ENCODE measurements at regions not wholly inside any gene's neighbourhood (a gene's known extent, or its start where the extent isn't known, plus 50 kb on each side); places are given as distances from the start of the nearest gene placed in this dataset.
A peak's percentile ranks its signal among the peaks of the same experiment; 100 is the strongest.

GRCh38 chr2:20536619-20537422 is 89.9 kb downstream of the RHOB start:
- TF ChIP-seq, protein P1, sequence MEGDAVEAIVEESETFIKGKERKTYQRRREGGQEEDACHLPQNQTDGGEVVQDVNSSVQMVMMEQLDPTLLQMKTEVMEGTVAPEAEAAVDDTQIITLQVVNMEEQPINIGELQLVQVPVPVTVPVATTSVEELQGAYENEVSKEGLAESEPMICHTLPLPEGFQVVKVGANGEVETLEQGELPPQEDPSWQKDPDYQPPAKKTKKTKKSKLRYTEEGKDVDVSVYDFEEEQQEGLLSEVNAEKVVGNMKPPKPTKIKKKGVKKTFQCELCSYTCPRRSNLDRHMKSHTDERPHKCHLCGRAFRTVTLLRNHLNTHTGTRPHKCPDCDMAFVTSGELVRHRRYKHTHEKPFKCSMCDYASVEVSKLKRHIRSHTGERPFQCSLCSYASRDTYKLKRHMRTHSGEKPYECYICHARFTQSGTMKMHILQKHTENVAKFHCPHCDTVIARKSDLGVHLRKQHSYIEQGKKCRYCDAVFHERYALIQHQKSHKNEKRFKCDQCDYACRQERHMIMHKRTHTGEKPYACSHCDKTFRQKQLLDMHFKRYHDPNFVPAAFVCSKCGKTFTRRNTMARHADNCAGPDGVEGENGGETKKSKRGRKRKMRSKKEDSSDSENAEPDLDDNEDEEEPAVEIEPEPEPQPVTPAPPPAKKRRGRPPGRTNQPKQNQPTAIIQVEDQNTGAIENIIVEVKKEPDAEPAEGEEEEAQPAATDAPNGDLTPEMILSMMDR (IDR thresholded peaks at IDR 0.05; ENCODE audit: low read depth, low read length) = no peak
- TF ChIP-seq, protein P2, sequence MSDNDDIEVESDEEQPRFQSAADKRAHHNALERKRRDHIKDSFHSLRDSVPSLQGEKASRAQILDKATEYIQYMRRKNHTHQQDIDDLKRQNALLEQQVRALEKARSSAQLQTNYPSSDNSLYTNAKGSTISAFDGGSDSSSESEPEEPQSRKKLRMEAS (IDR thresholded peaks at IDR 0.05; ENCODE audit: low read depth, low read length) = no peak
- TF ChIP-seq POLR2A (IDR thresholded peaks at IDR 0.05; ENCODE audit: extremely low read depth, insufficient read length) (no peak), MYC (IDR thresholded peaks at IDR 0.05; ENCODE audit: low read depth, low read length) (no peak)
- no peak for DNase-seq (ENCODE audit: low read depth)
- H3K4me3 ChIP-seq (ENCODE audit: low read depth, low read length) = no peak overlapping the region

DNA sequence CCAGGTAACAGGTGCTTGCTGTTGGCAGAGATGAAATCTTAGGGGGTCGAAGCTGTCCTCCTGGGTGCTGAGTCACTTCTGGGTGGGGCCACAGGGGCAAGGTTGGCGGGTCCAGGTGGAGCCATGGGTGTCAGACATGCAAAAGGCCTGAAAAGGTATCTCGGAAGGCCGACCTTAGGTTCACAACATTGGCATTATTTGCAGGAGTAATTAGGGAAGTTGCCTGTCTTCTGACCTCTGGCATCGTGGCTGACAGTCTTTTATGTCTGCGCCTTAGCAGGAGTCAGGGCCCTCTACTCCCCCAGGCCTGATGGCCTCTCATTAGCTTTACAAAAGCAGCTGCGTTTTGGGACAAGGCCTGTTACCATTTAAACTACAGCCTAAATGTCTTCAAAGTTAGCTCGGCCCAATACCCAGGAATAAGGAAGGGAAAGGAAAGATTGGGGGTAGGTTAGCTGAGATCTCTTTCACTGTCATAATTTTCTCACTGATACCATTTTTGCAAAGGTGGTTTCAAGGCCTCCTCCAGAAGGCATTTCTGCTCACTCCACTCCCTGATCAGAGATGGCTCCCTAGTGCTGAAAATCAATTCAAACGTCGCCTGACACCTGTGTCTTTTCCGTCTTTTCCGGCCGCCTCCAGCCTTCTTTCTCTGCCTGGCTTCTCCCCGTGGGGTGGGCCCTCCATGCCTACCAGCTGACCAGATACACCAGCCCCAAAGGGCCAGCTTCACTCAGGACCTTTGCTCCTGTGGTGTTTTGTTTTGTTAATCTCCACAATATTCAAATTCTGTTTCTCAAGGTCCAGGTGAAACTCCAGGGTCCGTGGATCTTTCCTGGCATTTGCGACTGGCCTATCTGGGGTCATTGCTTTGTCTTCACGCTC is 90.8 kb downstream of the RHOB start:
- TF ChIP-seq, protein P1 (IDR thresholded peaks at IDR 0.05; ENCODE audit: low read depth, low read length) = no peak
- TF ChIP-seq MYC (IDR thresholded peaks at IDR 0.05; ENCODE audit: low read depth, low read length) (no peak), POLR2A (IDR thresholded peaks at IDR 0.05; ENCODE audit: extremely low read depth, insufficient read length) (no peak)
- TF ChIP-seq, protein P2 (IDR thresholded peaks at IDR 0.05; ENCODE audit: low read depth, low read length) = no peak
- H3K4me3 ChIP-seq (ENCODE audit: low read depth, low read length) = no peak overlapping the region

GRCh38 chr2:20538308-20539132 is 91.6 kb downstream of the RHOB start:
- TF ChIP-seq, protein P1 (IDR thresholded peaks at IDR 0.05; ENCODE audit: low read depth, low read length) = no peak
- TF ChIP-seq MYC (IDR thresholded peaks at IDR 0.05; ENCODE audit: low read depth, low read length) (no peak), POLR2A (IDR thresholded peaks at IDR 0.05; ENCODE audit: extremely low read depth, insufficient read length) (no peak)
- TF ChIP-seq, protein P2 (IDR thresholded peaks at IDR 0.05; ENCODE audit: low read depth, low read length) = no peak
- no peak overlapping the region for H3K4me3 ChIP-seq (ENCODE audit: low read depth, low read length)
- no peak for DNase-seq (ENCODE audit: low read depth)

More for the DNA sequence above, 90.8 kb downstream of the RHOB start:
- peak; percentile 51 for DNase-seq (ENCODE audit: low read depth)

GRCh38 chr2:20539133-20539719 is 92.4 kb downstream of the RHOB start:
- H3K4me3 ChIP-seq (ENCODE audit: low read depth, low read length) = no peak overlapping the region
- no peak for DNase-seq (ENCODE audit: low read depth)

More at GRCh38 chr2:20539133-20539719, 92.4 kb downstream of the RHOB start:
- TF ChIP-seq, protein P1 (IDR thresholded peaks at IDR 0.05; ENCODE audit: low read depth, low read length) = no peak
- TF ChIP-seq, protein P2 (IDR thresholded peaks at IDR 0.05; ENCODE audit: low read depth, low read length) = no peak
- TF ChIP-seq MYC (IDR thresholded peaks at IDR 0.05; ENCODE audit: low read depth, low read length) = no peak
- TF ChIP-seq POLR2A (IDR thresholded peaks at IDR 0.05; ENCODE audit: extremely low read depth, insufficient read length) = no peak
